Body of pancreas (tissue), 4 donors: ENCODE measurements at regions not wholly inside any gene's neighbourhood (a gene's known extent, or its start where the extent isn't known, plus 50 kb on each side); places are given as distances from the start of the nearest gene placed in this dataset.
"Not testable (repeated sequence)": the region's sequence is repeated elsewhere in the genome, so short reads cannot be mapped to it uniquely, and the experiment has no call there.

ENCODE experiments used
- ATAC-seq: fragments of 150-250 bp; one replicate; pipeline ENCODE4 v1.9.1; 2016
- DNase-seq, 4 donors: peaks; one replicate each; pipeline ENCODE4 v3.0.0-alpha.2; 2019
- H3K27ac ChIP-seq, 4 donors: fragments of 200-600 bp; sonication (generic); 1 replicate in 3 of 4; 2 replicates in 1 of 4; pipeline versions ENCODE4 v1.5.1 to v1.6.1; 2016 to 2019; ENCODE audit warnings: mild to moderate bottlenecking in 1 of 4, mixed read lengths in 1 of 4, moderate library complexity in 1 of 4
- H3K27me3 ChIP-seq, 2 donors: fragments of 200-600 bp; sonication (generic); one replicate each; pipeline ENCODE4 v1.6.0; 2016; ENCODE audit warnings: mild to moderate bottlenecking in 1 of 2
- H3K36me3 ChIP-seq, 2 donors: fragments of 200-600 bp; sonication (generic); replicated peaks in 1 of 2; 2 replicates each; pipeline ENCODE4 v1.5.1; 2016; ENCODE audit warnings: low read depth in 2 of 2; ENCODE audit not compliant: insufficient read depth in 1 of 2
- H3K4me1 ChIP-seq: fragments of 200-600 bp; sonication (generic); one replicate; pipeline ENCODE4 v1.6.0; 2016
- H3K4me3 ChIP-seq, 2 donors: fragments of 200-600 bp; sonication (generic); 1 replicate in 1 of 2; 2 replicates in 1 of 2; pipeline ENCODE4 v1.5.1; 2016 to 2019
- H3K9me3 ChIP-seq, 3 donors: fragments of 200-600 bp; sonication (generic); 1 replicate in 2 of 3; 2 replicates in 1 of 3; pipeline ENCODE4 v1.5.1; 2016
- POLR2A ChIP-seq, 3 donors: fragments of 450-650 bp; IDR thresholded peaks; one replicate each; pipeline ENCODE4 v1.6.1; 2016; ENCODE audit warnings: antibody characterized with exemption in 3 of 3, mild to moderate bottlenecking in 2 of 3
- WGBS, 2 donors: methylation state at CpG; one replicate each; pipeline ENCODE4 v1.1.5; 2017; 5-methylcytosine and 5-hydroxymethylcytosine counted together
- intact Hi-C: fragments of 100-400 bp; cut with DNase I; formaldehyde crosslinking; loops from one replicate; pipeline ENCODE4 v1.15.1; 2023
- TF ChIP-seq, protein P1 (sequence below), 7 experiments: fragments of 450-650 bp in 4 of 7; fragments of 200-600 bp in 3 of 7; sonication (generic) in 3 of 7; IDR thresholded peaks; one replicate each; pipeline ENCODE4 v1.5.1; 2016 to 2019; ENCODE audit warnings: antibody characterized with exemption in 7 of 7

DNA sequence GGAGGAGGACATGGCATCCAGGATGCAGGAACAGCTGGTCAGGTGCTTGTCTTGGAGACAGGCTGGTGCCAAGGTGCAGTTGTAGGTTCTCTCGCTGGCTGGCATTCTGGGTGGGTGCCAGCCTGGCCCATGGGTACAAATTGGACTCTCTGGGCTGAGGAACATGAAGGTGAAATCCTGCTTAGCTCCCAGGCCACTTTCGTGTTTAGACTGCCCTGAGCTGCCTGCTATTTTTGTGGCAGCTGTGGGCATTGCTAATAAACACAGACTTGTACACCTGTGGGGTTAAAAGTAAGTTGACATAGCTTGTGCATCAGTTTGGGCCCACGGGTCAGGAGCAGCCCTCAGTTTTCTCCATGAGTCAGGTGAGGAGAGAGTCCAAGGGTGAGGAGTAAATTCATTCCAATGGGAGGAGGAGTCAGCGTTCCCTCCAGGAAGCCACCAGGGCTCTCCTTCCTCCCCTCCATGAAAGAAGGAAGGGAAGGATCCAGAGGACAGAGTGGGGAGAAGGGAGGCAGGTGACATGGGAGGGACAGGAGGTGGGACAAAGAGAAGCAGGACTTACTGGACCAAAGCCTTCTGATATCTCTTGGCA, 380.0 kb downstream of the GLRX3 start:
- no peak for ATAC-seq
- TF ChIP-seq POLR2A (IDR thresholded peaks at IDR 0.05), result no peak
- TF ChIP-seq, protein P1, sequence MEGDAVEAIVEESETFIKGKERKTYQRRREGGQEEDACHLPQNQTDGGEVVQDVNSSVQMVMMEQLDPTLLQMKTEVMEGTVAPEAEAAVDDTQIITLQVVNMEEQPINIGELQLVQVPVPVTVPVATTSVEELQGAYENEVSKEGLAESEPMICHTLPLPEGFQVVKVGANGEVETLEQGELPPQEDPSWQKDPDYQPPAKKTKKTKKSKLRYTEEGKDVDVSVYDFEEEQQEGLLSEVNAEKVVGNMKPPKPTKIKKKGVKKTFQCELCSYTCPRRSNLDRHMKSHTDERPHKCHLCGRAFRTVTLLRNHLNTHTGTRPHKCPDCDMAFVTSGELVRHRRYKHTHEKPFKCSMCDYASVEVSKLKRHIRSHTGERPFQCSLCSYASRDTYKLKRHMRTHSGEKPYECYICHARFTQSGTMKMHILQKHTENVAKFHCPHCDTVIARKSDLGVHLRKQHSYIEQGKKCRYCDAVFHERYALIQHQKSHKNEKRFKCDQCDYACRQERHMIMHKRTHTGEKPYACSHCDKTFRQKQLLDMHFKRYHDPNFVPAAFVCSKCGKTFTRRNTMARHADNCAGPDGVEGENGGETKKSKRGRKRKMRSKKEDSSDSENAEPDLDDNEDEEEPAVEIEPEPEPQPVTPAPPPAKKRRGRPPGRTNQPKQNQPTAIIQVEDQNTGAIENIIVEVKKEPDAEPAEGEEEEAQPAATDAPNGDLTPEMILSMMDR (IDR thresholded peaks at IDR 0.05), result no peak
- no peaks in the 10 kb centered on the region for H3K4me1 ChIP-seq
- WGBS, 2 donors, result 55 to 57% methylated on average over 2 to 4 of the region's 4 CpGs
- no peaks in the 10 kb centered on the region for H3K27me3 ChIP-seq
- intact Hi-C loops, result no loop called here
- H3K4me3 ChIP-seq, result no peak overlapping the region
- H3K27ac ChIP-seq, result no peak overlapping the region
- no peaks in the 10 kb centered on the region for H3K9me3 ChIP-seq
- no peaks in the 10 kb centered on the region for H3K36me3 ChIP-seq
- DNase-seq, result no peak

DNA sequence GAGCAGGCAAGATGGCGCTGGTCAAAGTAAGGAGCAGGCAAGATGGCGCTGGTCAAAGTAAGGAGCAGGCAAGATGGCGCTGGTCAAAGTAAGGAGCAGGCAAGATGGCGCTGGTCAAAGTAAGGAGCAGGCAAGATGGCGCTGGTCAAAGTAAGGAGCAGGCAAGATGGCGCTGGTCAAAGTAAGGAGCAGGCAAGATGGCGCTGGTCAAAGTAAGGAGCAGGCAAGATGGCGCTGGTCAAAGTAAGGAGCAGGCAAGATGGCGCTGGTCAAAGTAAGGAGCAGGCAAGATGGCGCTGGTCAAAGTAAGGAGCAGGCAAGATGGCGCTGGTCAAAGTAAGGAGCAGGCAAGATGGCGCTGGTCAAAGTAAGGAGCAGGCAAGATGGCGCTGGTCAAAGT, 382.7 kb downstream of the GLRX3 start:
- H3K9me3 ChIP-seq, H3K27me3 ChIP-seq, DNase-seq, H3K4me1 ChIP-seq, H3K4me3 ChIP-seq, intact Hi-C loops, ATAC-seq, H3K27ac ChIP-seq, H3K36me3 ChIP-seq: not testable (repeated sequence)
- WGBS, 2 donors, result 79 to 92% methylated on average over 3 to 7 of the region's 13 CpGs

DNA sequence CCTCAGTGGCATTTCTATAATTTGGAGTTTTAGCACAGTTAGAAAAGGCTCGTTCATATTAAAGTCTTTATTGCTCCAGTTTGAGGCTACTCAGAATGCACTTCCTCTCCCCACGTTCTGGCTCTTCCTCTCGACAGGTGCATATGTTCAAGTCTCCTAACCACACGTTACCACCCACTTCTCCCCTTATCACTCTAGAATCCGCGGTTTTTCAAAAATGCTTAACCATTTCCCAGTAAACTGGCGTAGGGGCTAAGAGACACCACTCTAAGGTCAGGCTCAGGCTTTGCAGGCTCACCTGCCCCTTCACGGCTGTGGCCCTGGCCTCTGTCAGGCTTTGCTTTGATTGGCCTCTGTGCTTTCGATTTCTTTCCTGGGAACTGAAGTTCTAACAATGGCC, 383.6 kb downstream of the GLRX3 start:
- Histone ChIP-seq H3K27me3 (no peaks in the 10 kb centered on the region), H3K4me1 (no peaks in the 10 kb centered on the region), H3K9me3 (no peaks in the 10 kb centered on the region), H3K4me3 (no peak overlapping the region), H3K36me3 (no peaks in the 10 kb centered on the region), H3K27ac (no peak overlapping the region)
- WGBS, 2 donors, result 67 to 70% methylated on average over 9 of the region's 9 CpGs
- TF ChIP-seq, protein P1 (IDR thresholded peaks at IDR 0.05), result no peak
- TF ChIP-seq POLR2A (IDR thresholded peaks at IDR 0.05), result no peak
- no peak for DNase-seq
- no peak for ATAC-seq
- intact Hi-C loops, result no loop called here

DNA sequence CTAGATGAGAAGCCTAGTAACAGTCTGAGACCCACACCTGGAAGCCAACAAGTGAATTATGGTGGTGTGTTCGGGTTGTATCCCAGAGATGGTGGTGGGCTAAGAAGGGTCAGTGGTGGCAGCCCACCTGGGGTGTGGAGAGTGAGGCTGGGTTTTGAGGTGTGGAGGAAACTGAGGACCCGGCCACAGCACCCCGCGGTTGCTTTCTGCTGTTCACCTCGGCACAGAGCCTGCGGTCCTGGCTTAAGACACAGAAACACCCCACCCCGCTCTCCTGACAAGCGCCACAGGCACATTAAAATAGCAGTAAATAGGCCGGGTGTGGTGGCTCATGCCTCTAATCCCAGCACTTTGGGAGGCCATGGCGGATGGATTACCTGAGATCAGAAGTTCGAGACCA, 395.1 kb downstream of the GLRX3 start:
- TF ChIP-seq POLR2A (IDR thresholded peaks at IDR 0.05), result no peak
- TF ChIP-seq, protein P1 (IDR thresholded peaks at IDR 0.05), result no peak
- Histone ChIP-seq H3K27me3 (no peaks in the 10 kb centered on the region), H3K4me3 (no peak overlapping the region), H3K36me3 (no peaks in the 10 kb centered on the region), H3K27ac (no peak overlapping the region), H3K4me1 (no peaks in the 10 kb centered on the region), H3K9me3 (no peaks in the 10 kb centered on the region)
- WGBS, 2 donors, result 74 to 87% methylated on average over 11 of the region's 11 CpGs
- intact Hi-C loops, result no loop called here
- ATAC-seq (no peak), DNase-seq (no peak)

DNA sequence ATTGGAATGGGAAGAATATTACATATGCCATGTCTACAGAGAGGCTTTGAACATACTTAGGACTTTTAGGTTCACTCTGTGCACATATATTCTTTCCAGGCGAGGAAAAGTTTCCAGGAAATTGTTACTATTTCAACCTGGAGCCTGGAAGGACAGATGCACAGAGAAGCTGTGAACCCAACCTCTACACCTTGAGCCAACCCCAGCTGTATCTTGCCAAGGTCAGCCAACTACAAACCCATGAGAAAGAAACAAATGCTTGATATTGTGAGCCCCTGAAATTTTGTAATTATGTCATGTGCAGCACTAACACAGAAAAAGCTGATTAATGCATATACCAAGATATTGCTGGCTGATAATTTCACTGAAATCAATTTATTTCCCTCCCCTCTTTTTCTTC, 404.9 kb downstream of the GLRX3 start:
- H3K27me3 ChIP-seq, result no peaks in the 10 kb centered on the region
- WGBS, 2 donors, result 36 to 45% methylated on average over 1 of the region's 1 CpG

More for the DNA sequence above, 404.9 kb downstream of the GLRX3 start:
- ATAC-seq (no peak), DNase-seq (peak in 1 of 4 donors; percentile 17)
- H3K9me3 ChIP-seq, result no peaks in the 10 kb centered on the region
- H3K27ac ChIP-seq, result no peak overlapping the region
- intact Hi-C loops, result no loop called here
- TF ChIP-seq, protein P1 (IDR thresholded peaks at IDR 0.05), result no peak
- TF ChIP-seq POLR2A (IDR thresholded peaks at IDR 0.05), result no peak
- H3K36me3 ChIP-seq, result no peaks in the 10 kb centered on the region
- H3K4me1 ChIP-seq, result peaks cover 6% of the 10 kb centered on the region
- no peak overlapping the region for H3K4me3 ChIP-seq
